Choroid plexus epithelial cell (primary cell): ENCODE measurements at regions not wholly inside any gene's neighbourhood (a gene's known extent, or its start where the extent isn't known, plus 50 kb on each side); places are given as distances from the start of the nearest gene placed in this dataset.
"Not testable (repeated sequence)": the region's sequence is repeated elsewhere in the genome, so short reads cannot be mapped to it uniquely, and the experiment has no call there.

ENCODE experiments used
- DNase-seq: peaks from one replicate; pipeline ENCODE4 v3.0.0-alpha.2; 2010; ENCODE audit warnings: low read depth
- H3K4me3 ChIP-seq: 2 replicates; pipeline ENCODE4 v1.5.1; 2011; ENCODE audit warnings: low read depth, mild to moderate bottlenecking, control low read depth, low read length, moderate library complexity
- TF ChIP-seq, protein P1 (sequence below): conservative IDR thresholded peaks from 2 replicates; pipeline ENCODE4 v1.5.1; 2011; ENCODE audit warnings: low read depth, mild to moderate bottlenecking, control low read depth, inconsistent platforms, low read length, moderate library complexity

DNA sequence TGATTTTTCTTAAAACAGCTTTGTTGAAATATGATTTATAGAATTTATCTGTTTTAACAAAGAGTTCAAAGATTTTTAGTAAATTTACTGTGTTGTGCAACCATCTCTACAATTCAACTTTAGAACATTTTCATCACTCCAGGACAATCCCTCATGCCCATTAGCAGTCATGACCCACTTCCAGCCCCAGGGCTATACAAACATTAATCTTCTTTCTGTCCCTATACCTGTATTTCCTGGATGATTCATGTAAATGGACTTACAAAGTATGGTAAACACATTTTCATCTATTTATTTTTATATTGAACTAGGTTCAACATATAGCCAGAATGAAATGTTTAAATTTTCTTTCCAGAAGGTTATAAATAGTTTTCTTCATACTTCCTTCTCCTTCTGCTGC is 127.8 kb upstream of the CCDC180 start:
- no peak for DNase-seq
- TF ChIP-seq, protein P1, sequence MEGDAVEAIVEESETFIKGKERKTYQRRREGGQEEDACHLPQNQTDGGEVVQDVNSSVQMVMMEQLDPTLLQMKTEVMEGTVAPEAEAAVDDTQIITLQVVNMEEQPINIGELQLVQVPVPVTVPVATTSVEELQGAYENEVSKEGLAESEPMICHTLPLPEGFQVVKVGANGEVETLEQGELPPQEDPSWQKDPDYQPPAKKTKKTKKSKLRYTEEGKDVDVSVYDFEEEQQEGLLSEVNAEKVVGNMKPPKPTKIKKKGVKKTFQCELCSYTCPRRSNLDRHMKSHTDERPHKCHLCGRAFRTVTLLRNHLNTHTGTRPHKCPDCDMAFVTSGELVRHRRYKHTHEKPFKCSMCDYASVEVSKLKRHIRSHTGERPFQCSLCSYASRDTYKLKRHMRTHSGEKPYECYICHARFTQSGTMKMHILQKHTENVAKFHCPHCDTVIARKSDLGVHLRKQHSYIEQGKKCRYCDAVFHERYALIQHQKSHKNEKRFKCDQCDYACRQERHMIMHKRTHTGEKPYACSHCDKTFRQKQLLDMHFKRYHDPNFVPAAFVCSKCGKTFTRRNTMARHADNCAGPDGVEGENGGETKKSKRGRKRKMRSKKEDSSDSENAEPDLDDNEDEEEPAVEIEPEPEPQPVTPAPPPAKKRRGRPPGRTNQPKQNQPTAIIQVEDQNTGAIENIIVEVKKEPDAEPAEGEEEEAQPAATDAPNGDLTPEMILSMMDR = no peak
- no peak overlapping the region for H3K4me3 ChIP-seq

DNA sequence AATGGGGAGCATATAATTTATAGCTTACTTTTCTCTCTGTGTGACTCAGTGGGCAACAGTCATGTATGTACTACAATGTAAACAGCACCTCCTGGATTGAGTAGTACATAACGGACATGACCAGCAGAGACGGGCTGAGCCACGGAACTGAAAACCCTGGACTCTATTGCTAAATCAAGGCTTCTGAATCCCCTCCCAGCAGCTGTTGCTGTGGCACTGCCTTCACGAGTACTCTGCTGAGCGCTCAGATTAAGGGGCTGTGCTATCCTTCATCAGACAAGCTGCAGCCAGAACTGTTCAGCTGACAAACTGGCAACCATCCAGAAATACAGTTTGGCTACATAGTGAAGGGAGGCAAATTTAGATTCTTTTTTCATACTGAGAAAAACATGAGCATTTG is 131.3 kb upstream of the CCDC180 start:
- TF ChIP-seq, protein P1 = no peak
- no peak overlapping the region for H3K4me3 ChIP-seq
- DNase-seq = peak; percentile 28

DNA sequence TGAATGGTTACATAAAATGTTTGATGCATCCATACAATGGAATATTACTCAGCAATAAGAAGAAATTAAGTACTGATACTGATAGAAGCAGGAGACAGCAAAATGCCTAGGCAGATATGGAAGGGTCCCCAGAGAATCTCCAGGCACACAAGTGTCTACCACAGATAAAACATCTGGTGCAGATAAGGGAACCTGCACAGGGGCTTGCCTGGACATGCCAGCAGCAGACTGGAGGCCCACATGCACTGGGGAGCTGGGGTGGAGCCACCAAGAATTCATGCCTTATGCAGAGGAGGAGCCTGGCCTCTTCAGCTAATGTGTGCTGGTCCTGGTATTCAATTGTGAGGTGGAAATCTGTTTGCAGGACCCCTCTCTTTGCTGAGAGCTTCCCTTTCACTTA is 129.2 kb upstream of the CTSV start:
- H3K4me3 ChIP-seq = not testable (repeated sequence)
- peak; percentile 12 for DNase-seq

DNA sequence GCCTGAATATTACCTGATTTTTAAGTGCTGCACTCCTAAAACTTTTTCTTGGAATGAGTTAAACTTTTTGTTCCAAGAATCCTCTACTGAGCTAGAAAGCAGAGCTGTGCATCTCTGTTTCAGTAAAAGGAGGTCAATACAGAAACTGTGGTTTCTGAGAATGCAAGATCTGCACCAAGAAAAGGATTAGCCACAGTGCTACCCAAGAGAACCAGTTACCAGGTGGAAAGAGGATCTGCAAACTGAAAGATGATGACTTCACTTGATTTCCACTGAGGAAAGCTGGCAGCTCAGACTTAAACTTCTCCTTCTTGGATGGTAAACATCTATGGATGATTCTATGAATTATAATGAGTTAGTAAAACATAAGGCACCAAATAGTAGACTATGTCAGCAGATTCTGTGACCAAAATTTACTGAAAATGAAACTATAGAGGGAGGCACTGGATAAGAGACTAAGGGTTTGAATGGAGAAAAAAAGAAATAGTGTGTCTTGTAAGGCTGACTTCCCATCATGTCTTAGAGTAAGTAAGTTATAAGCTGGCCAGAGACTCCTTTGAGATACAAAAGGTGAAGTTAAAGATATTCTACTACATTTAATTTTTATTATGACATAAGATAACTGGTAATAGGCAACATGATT is 127.7 kb upstream of the CTSV start:
- H3K4me3 ChIP-seq, DNase-seq: not testable (repeated sequence)

DNA sequence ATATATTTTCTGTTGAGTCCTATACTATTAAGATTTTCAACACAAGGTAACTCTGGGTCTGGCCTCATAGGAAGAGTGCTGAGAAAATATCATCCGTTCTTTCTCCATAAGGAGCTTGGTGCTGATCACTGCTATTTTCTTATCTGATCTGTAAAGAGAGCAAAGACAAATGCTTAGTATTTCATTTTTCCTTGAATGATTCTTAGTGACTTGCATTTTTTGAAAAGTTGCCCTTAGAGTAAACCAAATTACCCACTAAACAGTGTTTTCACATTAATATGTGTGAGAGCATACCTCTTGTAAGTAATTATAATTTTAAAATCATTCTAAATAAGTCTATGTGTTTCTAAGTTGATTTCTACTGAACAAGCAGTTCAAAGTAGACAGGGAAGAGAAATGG is 121.3 kb upstream of the CTSV start:
- H3K4me3 ChIP-seq = no peak overlapping the region
- TF ChIP-seq, protein P1 = no peak
- DNase-seq = no peak

DNA sequence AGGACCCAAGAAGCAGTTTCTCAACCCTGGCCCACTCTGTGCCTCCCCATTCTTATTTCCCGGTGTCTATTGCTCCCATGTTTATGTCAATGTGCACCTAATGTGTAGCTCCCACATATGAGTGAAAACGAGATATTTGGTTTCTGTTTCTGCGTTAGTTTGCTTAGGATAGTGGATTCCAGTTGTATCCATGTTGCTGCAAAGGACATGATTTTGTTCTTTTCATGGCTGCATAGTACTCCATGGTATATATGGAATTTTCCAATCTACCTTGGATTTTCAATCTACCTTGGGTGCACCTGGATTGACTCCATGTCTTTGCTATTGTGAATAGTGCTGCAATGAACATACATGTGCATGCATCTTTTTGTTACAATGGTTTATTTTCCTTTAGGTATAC is 119.8 kb upstream of the CTSV start:
- DNase-seq, H3K4me3 ChIP-seq: not testable (repeated sequence)

DNA sequence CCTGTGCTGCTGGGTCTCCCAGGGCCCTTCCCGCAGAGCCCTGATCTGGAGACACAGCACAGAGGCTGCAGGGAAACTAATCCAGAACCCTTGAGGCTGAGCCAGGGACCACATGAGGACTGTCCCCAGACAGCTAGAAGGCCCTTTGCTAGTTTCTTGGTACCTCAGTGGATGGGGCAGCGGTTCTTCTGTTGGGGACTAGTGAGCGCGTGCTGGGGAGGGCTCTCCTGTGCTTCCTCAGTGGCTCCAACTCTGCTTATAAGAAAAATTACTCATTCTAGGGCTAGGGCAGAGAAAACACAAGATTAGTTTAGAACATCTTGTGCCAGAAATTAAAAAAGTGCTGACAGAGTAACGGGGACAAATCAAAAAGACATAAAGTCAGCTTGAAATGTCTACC is 116.5 kb upstream of the CTSV start:
- H3K4me3 ChIP-seq, DNase-seq: not testable (repeated sequence)

DNA sequence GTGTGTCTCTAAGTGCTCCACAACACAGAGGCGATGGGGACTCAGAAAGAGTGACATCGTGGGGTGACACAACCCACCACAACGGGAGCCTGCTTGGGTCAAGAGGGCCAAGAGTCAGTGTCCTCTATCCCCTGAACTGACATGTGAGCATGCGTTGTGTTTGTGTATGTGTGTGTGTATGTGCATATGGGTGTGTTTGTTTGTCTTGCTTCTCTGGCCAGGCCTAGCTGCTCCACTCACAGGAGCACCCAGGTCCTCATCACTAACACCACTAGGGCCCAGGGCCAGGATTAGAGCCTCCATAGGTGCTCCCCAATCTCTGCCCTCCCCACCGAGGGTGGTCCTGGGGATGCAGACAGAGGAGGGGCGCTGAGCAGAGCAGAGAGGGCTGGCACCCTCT is 115.0 kb upstream of the CTSV start:
- TF ChIP-seq, protein P1 = no peak
- no peak overlapping the region for H3K4me3 ChIP-seq
- no peak for DNase-seq

DNA sequence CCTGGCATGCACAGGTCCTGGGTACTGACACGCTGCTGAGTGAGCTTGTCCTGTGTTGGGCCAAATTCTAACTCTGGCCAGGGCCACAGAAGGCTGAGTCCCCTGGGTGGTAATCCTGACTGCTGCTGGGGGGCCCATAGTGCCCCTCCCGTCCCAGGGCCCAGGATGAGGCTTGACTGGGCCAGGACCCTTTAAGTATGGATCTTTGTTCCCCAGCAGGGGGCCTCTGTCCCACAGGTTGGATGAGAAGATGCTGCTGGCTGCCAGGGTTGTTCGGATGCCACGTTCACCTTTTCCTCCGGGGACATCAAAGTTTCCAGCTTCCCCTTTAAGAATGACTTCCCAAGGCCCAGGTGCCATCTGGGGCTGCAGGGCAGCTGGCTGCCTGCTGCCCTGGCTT is 114.2 kb upstream of the CTSV start:
- H3K4me3 ChIP-seq, DNase-seq: not testable (repeated sequence)

DNA sequence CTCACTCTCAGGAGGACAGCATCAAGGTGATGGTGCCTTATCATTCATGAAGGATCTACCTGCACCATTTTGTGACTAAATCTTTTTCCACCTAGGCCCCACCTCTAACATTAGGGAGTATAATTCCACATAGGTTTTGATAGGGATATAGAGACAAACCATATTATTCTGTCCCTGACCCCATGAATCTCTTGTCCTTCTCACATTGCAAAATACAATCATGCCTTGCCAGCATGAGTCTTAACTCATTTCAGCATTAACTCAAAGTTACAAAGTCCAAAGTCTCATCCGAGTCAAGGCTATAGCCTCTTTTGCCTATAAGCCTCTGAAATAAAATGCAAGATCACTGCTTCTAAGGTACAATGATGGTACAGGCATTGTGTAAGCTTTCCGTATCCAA is 111.5 kb upstream of the CTSV start:
- not testable (repeated sequence) for DNase-seq, H3K4me3 ChIP-seq

DNA sequence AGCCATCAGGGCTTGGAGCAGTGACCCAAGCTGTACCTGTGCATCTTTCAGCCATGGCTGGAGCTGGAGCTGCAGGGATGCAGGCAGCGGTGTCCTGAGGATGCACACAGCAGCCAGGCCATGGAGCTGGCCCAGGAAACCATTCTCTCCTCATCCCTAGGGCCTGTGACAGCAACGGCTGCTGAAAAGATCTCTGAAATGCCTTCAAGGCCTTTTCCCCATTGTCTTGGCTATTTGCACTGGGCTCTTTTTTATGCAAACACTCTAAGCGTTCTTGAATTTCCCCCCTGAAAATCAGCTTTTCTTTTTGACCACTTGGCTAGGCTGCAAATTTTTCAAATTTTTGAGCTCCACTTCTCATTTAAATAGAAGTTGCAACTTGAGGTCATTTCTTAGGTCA is 109.5 kb upstream of the CTSV start:
- DNase-seq, H3K4me3 ChIP-seq: not testable (repeated sequence)

DNA sequence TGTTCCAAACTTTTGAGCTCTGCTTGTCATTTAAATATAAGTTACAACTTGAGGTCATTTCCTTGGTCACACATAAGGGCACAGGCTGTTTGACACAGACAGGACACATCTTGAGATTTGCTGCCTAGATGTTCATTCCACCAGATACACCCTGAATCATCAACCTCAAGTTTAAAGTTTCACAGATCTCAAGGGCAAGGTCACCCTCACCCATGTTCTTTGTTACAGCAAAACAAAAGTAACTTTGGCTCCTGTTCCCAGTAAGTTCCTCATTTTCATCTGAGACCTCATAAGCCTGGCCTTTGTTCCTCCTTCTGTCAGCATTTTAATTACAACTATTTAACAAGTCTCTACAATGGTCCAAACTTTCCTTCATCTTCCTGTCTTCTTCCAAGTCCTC is 106.7 kb upstream of the CTSV start:
- not testable (repeated sequence) for DNase-seq

More for the DNA sequence above, 106.7 kb upstream of the CTSV start:
- not testable (repeated sequence) for H3K4me3 ChIP-seq
